Mesothelial cell of epicardium (in vitro differentiated cells): ENCODE measurements at regions not wholly inside any gene's neighbourhood (a gene's known extent, or its start where the extent isn't known, plus 50 kb on each side); places are given as distances from the start of the nearest gene placed in this dataset.

Experiments
- DNase-seq, 2 experiments: peaks; one replicate each; pipeline ENCODE4 v3.0.0; 2021; ENCODE audit warnings: low spot score in 2 of 2; ENCODE audit not compliant: unreplicated experiment in 2 of 2
- H3K27ac Mint-ChIP-seq: 2 replicates; pipeline ENCODE4 v1.8.0; 2021; ENCODE audit warnings: mixed read lengths
- H3K27me3 Mint-ChIP-seq: 2 replicates; pipeline ENCODE4 v1.8.0; 2021; ENCODE audit warnings: low read depth, mixed read lengths
- H3K36me3 Mint-ChIP-seq: 2 replicates; pipeline ENCODE4 v1.8.0; 2021; ENCODE audit warnings: mixed read lengths
- H3K4me1 Mint-ChIP-seq: 2 replicates; pipeline ENCODE4 v1.8.0; 2021; ENCODE audit warnings: mixed read lengths
- H3K4me3 Mint-ChIP-seq: 2 replicates; pipeline ENCODE4 v1.8.0; 2021; ENCODE audit warnings: mild to moderate bottlenecking, moderate library complexity, mixed read lengths
- H3K9me3 Mint-ChIP-seq: 2 replicates; pipeline ENCODE4 v1.8.0; 2021; ENCODE audit warnings: mixed read lengths
- CTCF ChIP-seq: fragments of 200-600 bp; sonication (generic); IDR thresholded peaks from one replicate; pipeline ENCODE4 v1.5.0; 2021; ENCODE audit warnings: antibody characterized with exemption; ENCODE audit not compliant: unreplicated experiment

GRCh38 chrX:69554321-69554947, 50.3 kb downstream of the NALF2 start:
- Mint-ChIP-seq H3K9me3 (peaks cover 16% of the 10 kb centered on the region), H3K4me1 (peaks cover 19% of the 10 kb centered on the region), H3K36me3 (no peaks in the 10 kb centered on the region), H3K27ac (no peak overlapping the region), H3K27me3 (no peaks in the 10 kb centered on the region), H3K4me3 (no peak overlapping the region)
- TF ChIP-seq CTCF: no peak
- no peak for DNase-seq

- Mint-ChIP-seq H3K36me3 (no peaks in the 10 kb centered on the region), H3K27ac (peak overlapping the region; percentile 85), H3K4me3 (no peak overlapping the region), H3K9me3 (peaks cover 23% of the 10 kb centered on the region), H3K4me1 (peaks cover 19% of the 10 kb centered on the region), H3K27me3 (no peaks in the 10 kb centered on the region)
- no peak for TF ChIP-seq CTCF
- DNase-seq: no peak
These were observed 51.4 kb downstream of the NALF2 start for GRCh38 chrX:69555481-69556041.

- peaks cover 21% of the 10 kb centered on the region for H3K9me3 Mint-ChIP-seq
- no peaks in the 10 kb centered on the region for H3K36me3 Mint-ChIP-seq
- DNase-seq: no peak
- no peak for TF ChIP-seq CTCF
- peak overlapping the region; percentile 85 for H3K27ac Mint-ChIP-seq
- peaks cover 19% of the 10 kb centered on the region for H3K4me1 Mint-ChIP-seq
- no peaks in the 10 kb centered on the region for H3K27me3 Mint-ChIP-seq
- H3K4me3 Mint-ChIP-seq: no peak overlapping the region
These were observed 52.2 kb downstream of the NALF2 start for GRCh38 chrX:69556060-69557011.

GRCh38 chrX:69562904-69563578, 52.9 kb upstream of the EDA start:
- TF ChIP-seq CTCF: no peak
- H3K9me3 Mint-ChIP-seq: peaks cover 47% of the 10 kb centered on the region
- no peak for DNase-seq

GRCh38 chrX:69564665-69565064, 51.2 kb upstream of the EDA start:
- no peaks in the 10 kb centered on the region for H3K27me3 Mint-ChIP-seq
- DNase-seq: no peak
- peaks cover 2% of the 10 kb centered on the region for H3K4me1 Mint-ChIP-seq
- no peak for TF ChIP-seq CTCF
- H3K4me3 Mint-ChIP-seq: no peak overlapping the region
- H3K27ac Mint-ChIP-seq: no peak overlapping the region
- H3K36me3 Mint-ChIP-seq: no peaks in the 10 kb centered on the region
- H3K9me3 Mint-ChIP-seq: peaks cover 45% of the 10 kb centered on the region

More at GRCh38 chrX:69562904-69563578, 52.9 kb upstream of the EDA start:
- Mint-ChIP-seq H3K4me1 (peaks cover 2% of the 10 kb centered on the region), H3K27me3 (no peaks in the 10 kb centered on the region), H3K27ac (no peak overlapping the region), H3K36me3 (no peaks in the 10 kb centered on the region), H3K4me3 (no peak overlapping the region)
